Astrocyte (in vitro differentiated cells and primary cell): ENCODE measurements at regions not wholly inside any gene's neighbourhood (a gene's known extent, or its start where the extent isn't known, plus 50 kb on each side); places are given as distances from the start of the nearest gene placed in this dataset.

ENCODE experiments used
- DNase-seq: peaks from one replicate; pipeline ENCODE4 v3.0.0-alpha.2; 2010; ENCODE audit warnings: low read depth
- FAIRE-seq: peaks from 2 replicates; lab custom pipeline; 2011; peaks lifted over from hg19 to GRCh38; lab: Jason Lieb, UNC
- H2AFZ ChIP-seq: 2 replicates; pipeline ENCODE4 v1.6.0; 2012; ENCODE audit warnings: low read depth, low read length, inconsistent platforms
- H3K27ac ChIP-seq: 2 replicates; pipeline ENCODE4 v1.5.1; 2011; ENCODE audit warnings: low read depth, low read length, inconsistent platforms
- H3K27me3 ChIP-seq: 2 replicates; pipeline ENCODE4 v1.6.0; 2011; ENCODE audit warnings: low read length, inconsistent platforms; ENCODE audit not compliant: insufficient read depth
- H3K36me3 ChIP-seq: 2 replicates; pipeline ENCODE4 v1.5.1; 2011; ENCODE audit warnings: low read length, inconsistent platforms; ENCODE audit not compliant: insufficient read depth
- H3K4me1 ChIP-seq: 2 replicates; pipeline ENCODE4 v1.5.1; 2011; ENCODE audit warnings: low read length, inconsistent platforms; ENCODE audit not compliant: insufficient read depth
- H3K4me2 ChIP-seq: 2 replicates; pipeline ENCODE4 v1.6.0; 2012; ENCODE audit warnings: low read length, inconsistent platforms
- H3K4me3 ChIP-seq: 2 replicates; pipeline ENCODE4 v1.5.1; 2011; ENCODE audit warnings: low read depth, mild to moderate bottlenecking, low read length, inconsistent platforms; ENCODE audit not compliant: insufficient read depth
- H3K79me2 ChIP-seq: 2 replicates; pipeline ENCODE4 v1.6.0; 2012; ENCODE audit warnings: mild to moderate bottlenecking, low read length, inconsistent platforms; ENCODE audit not compliant: insufficient read depth
- H3K9ac ChIP-seq: 2 replicates; pipeline ENCODE4 v1.6.0; 2012; ENCODE audit warnings: mild to moderate bottlenecking, low read length, inconsistent platforms
- H3K9me3 ChIP-seq: 2 replicates; pipeline ENCODE4 v1.5.1; 2012; ENCODE audit warnings: low read depth, mild to moderate bottlenecking, low read length, inconsistent platforms; ENCODE audit not compliant: insufficient read depth
- H4K20me1 ChIP-seq: 2 replicates; pipeline ENCODE4 v1.6.0; 2012; ENCODE audit warnings: low read length, inconsistent platforms; ENCODE audit not compliant: insufficient read depth
- H3K27ac Mint-ChIP-seq: one replicate; pipeline ENCODE4 v1.8.0; 2021; ENCODE audit warnings: mild to moderate bottlenecking, mixed read lengths; ENCODE audit not compliant: unreplicated experiment
- H3K27me3 Mint-ChIP-seq: one replicate; pipeline ENCODE4 v1.8.0; 2021; ENCODE audit warnings: low read depth, mixed read lengths; ENCODE audit not compliant: unreplicated experiment
- H3K36me3 Mint-ChIP-seq: one replicate; pipeline ENCODE4 v1.8.0; 2021; ENCODE audit warnings: low read depth, mixed read lengths; ENCODE audit not compliant: unreplicated experiment
- H3K4me1 Mint-ChIP-seq: one replicate; pipeline ENCODE4 v1.8.0; 2021; ENCODE audit warnings: low read depth, mixed read lengths; ENCODE audit not compliant: unreplicated experiment
- H3K4me3 Mint-ChIP-seq: one replicate; pipeline ENCODE4 v1.8.0; 2021; ENCODE audit warnings: mild to moderate bottlenecking, moderate library complexity, mixed read lengths; ENCODE audit not compliant: unreplicated experiment
- H3K9me3 Mint-ChIP-seq: one replicate; pipeline ENCODE4 v1.8.0; 2021; ENCODE audit warnings: mild to moderate bottlenecking, mixed read lengths; ENCODE audit not compliant: unreplicated experiment
- CTCF ChIP-seq: IDR thresholded peaks from 2 replicates; pipeline ENCODE4 v1.5.1; 2011; ENCODE audit warnings: low read depth, mild to moderate bottlenecking, inconsistent platforms, low read length, moderate library complexity; ENCODE audit not compliant: insufficient read depth
- EZH2 ChIP-seq: IDR thresholded peaks from 2 replicates; pipeline ENCODE4 v1.6.1; 2012; ENCODE audit warnings: mild to moderate bottlenecking, low read length, inconsistent platforms; ENCODE audit not compliant: insufficient read depth

GRCh38 chr13:99749271-99750019 lies 222.1 kb downstream of the ZIC5 start:
- no peak overlapping the region for H3K27ac ChIP-seq
- peaks cover 25% of the 10 kb centered on the region for H3K27me3 Mint-ChIP-seq
- H3K79me2 ChIP-seq: no peaks in the 10 kb centered on the region
- DNase-seq (no peak), FAIRE-seq (no peak)
- no peak overlapping the region for H3K4me2 ChIP-seq
- no peaks in the 10 kb centered on the region for H3K36me3 Mint-ChIP-seq
- no peaks in the 10 kb centered on the region for H3K9me3 Mint-ChIP-seq
- no peaks in the 10 kb centered on the region for H3K36me3 ChIP-seq
- no peaks in the 10 kb centered on the region for H3K4me1 ChIP-seq
- no peak overlapping the region for H3K27ac Mint-ChIP-seq
- peaks cover 2% of the 10 kb centered on the region for H3K4me1 Mint-ChIP-seq
- H2AFZ ChIP-seq: no peak overlapping the region
- H3K27me3 ChIP-seq: peaks cover 5% of the 10 kb centered on the region
- no peaks in the 10 kb centered on the region for H3K9me3 ChIP-seq
- no peak overlapping the region for H3K9ac ChIP-seq
- no peak for TF ChIP-seq CTCF
- TF ChIP-seq EZH2: no peak
- no peak overlapping the region for H3K4me3 Mint-ChIP-seq
- no peak overlapping the region for H3K4me3 ChIP-seq
- no peaks in the 10 kb centered on the region for H4K20me1 ChIP-seq

- H3K4me3 ChIP-seq: no peak overlapping the region
- no peaks in the 10 kb centered on the region for H3K4me1 ChIP-seq
- Mint-ChIP-seq H3K36me3 (no peaks in the 10 kb centered on the region), H3K27ac (no peak overlapping the region), H3K27me3 (peaks cover 18% of the 10 kb centered on the region), H3K9me3 (no peaks in the 10 kb centered on the region), H3K4me3 (peak overlapping the region; percentile 11), H3K4me1 (peaks cover 2% of the 10 kb centered on the region)
- H3K4me2 ChIP-seq: no peak overlapping the region
- no peaks in the 10 kb centered on the region for H3K79me2 ChIP-seq
- no peaks in the 10 kb centered on the region for H4K20me1 ChIP-seq
- no peak overlapping the region for H2AFZ ChIP-seq
- FAIRE-seq (no peak), DNase-seq (no peak)
- H3K27ac ChIP-seq: no peak overlapping the region
- H3K27me3 ChIP-seq: peaks cover 11% of the 10 kb centered on the region
- no peak overlapping the region for H3K9ac ChIP-seq
- no peaks in the 10 kb centered on the region for H3K36me3 ChIP-seq
- no peaks in the 10 kb centered on the region for H3K9me3 ChIP-seq
- no peak for TF ChIP-seq EZH2
- TF ChIP-seq CTCF: no peak
Observed at GRCh38 chr13:99747403-99747710, 224.2 kb downstream of the ZIC5 start.

- TF ChIP-seq CTCF (no peak), EZH2 (no peak)
- Histone ChIP-seq H3K27me3 (peaks cover 14% of the 10 kb centered on the region), H4K20me1 (no peaks in the 10 kb centered on the region), H3K4me3 (no peak overlapping the region), H3K4me1 (no peaks in the 10 kb centered on the region), H3K9me3 (no peaks in the 10 kb centered on the region), H3K27ac (no peak overlapping the region), H3K4me2 (no peak overlapping the region), H3K36me3 (no peaks in the 10 kb centered on the region), H2AFZ (no peak overlapping the region), H3K9ac (no peak overlapping the region), H3K79me2 (no peaks in the 10 kb centered on the region)
- DNase-seq (no peak), FAIRE-seq (no peak)
- Mint-ChIP-seq H3K36me3 (no peaks in the 10 kb centered on the region), H3K27me3 (peaks cover 18% of the 10 kb centered on the region), H3K4me1 (peaks cover 2% of the 10 kb centered on the region), H3K4me3 (peak overlapping the region; percentile 11), H3K9me3 (no peaks in the 10 kb centered on the region), H3K27ac (no peak overlapping the region)
Observed at GRCh38 chr13:99746637-99747402, 224.7 kb downstream of the ZIC5 start.
